H1 (cell line): ENCODE measurements at regions not wholly inside any gene's neighbourhood (a gene's known extent, or its start where the extent isn't known, plus 50 kb on each side); places are given as distances from the start of the nearest gene placed in this dataset.

Experiments
- CTCF ChIA-PET: fragments of 300-600 bp; sonication (Branson Sonifier 250); formaldehyde crosslinking; loops from one replicate; lab custom pipeline; 2021; ENCODE audit not compliant: partially characterized antibody; lab: Charles Lee
- POLR2A ChIA-PET: fragments of 300-600 bp; sonication (Branson Sonifier 250); formaldehyde crosslinking; loops from one replicate; lab custom pipeline; 2021; ENCODE audit warnings: inconsistent platforms; ENCODE audit not compliant: partially characterized antibody; lab: Charles Lee
- DNase-seq, 2 experiments: peaks; one replicate each; pipeline versions ENCODE4 v3.0.0 to v3.0.0-alpha.2; 2010 to 2022; ENCODE audit warnings: low spot score in 2 of 2, low read depth in 1 of 2, mixed read lengths in 1 of 2
- FAIRE-seq: peaks from 2 replicates; lab custom pipeline; 2011; peaks lifted over from hg19 to GRCh38; lab: Jason Lieb, UNC
- H2AFZ ChIP-seq: 2 replicates; pipeline ENCODE4 v1.8.1; 2012; ENCODE audit warnings: low read length, inconsistent platforms
- H2AK5ac ChIP-seq: 2 replicates; pipeline ENCODE4 v1.6.1; 2013; ENCODE audit warnings: low read depth, low read length
- H2BK120ac ChIP-seq: replicated peaks from 2 replicates; pipeline ENCODE3; 2013; ENCODE audit warnings: low read depth, low read length, inconsistent platforms
- H2BK12ac ChIP-seq: 2 replicates; pipeline ENCODE4 v1.6.1; 2013; ENCODE audit warnings: low read depth, low read length
- H2BK15ac ChIP-seq: 2 replicates; pipeline ENCODE4 v1.6.1; 2013; ENCODE audit warnings: low read length
- H2BK20ac ChIP-seq: 2 replicates; pipeline ENCODE4 v1.6.1; 2013; ENCODE audit warnings: low read length
- H2BK5ac ChIP-seq: 2 replicates; pipeline ENCODE4 v1.6.1; 2013; ENCODE audit warnings: low read depth, low read length
- H3K14ac ChIP-seq: 2 replicates; pipeline ENCODE4 v1.6.1; 2013; ENCODE audit warnings: inconsistent platforms; ENCODE audit not compliant: insufficient read length
- H3K18ac ChIP-seq: 2 replicates; pipeline ENCODE4 v1.6.1; 2013; ENCODE audit warnings: low read length; ENCODE audit errors: extremely low read depth
- H3K23ac ChIP-seq: 2 replicates; pipeline ENCODE4 v1.6.1; 2013; ENCODE audit warnings: inconsistent platforms; ENCODE audit not compliant: insufficient read length
- H3K23me2 ChIP-seq: 2 replicates; pipeline ENCODE4 v1.6.1; 2013; ENCODE audit warnings: low read depth, low read length
- H3K27ac ChIP-seq: 2 replicates; pipeline ENCODE4 v1.6.1; 2011; ENCODE audit warnings: low read depth, low read length, inconsistent platforms
- H3K27me3 ChIP-seq, 4 experiments: replicated peaks in 1 of 4; 1 replicate in 1 of 4; 2 replicates in 3 of 4; pipeline versions ENCODE4 v1.6.1 to v1.8.1; 2011 to 2013; ENCODE audit warnings: low read length in 3 of 4, mild to moderate bottlenecking in 3 of 4, inconsistent platforms in 2 of 4, mixed read lengths in 2 of 4, moderate library complexity in 1 of 4; ENCODE audit not compliant: control insufficient read depth in 3 of 4, insufficient read depth in 3 of 4; ENCODE audit errors: extremely low read depth in 1 of 4
- H3K36me3 ChIP-seq, 4 experiments: 2 replicates each; pipeline versions ENCODE4 v1.6.1 to v1.8.1; 2011 to 2013; ENCODE audit warnings: mild to moderate bottlenecking in 4 of 4, low read length in 3 of 4, moderate library complexity in 2 of 4, control low read depth in 1 of 4, inconsistent platforms in 1 of 4; ENCODE audit not compliant: insufficient read depth in 4 of 4, control insufficient read depth in 2 of 4
- H3K4ac ChIP-seq: replicated peaks from 2 replicates; pipeline ENCODE3; 2013; ENCODE audit warnings: low read length, low read depth, mixed read lengths, inconsistent platforms; ENCODE audit not compliant: insufficient read length
- H3K4me1 ChIP-seq, 4 experiments: replicated peaks in 1 of 4; 1 replicate in 1 of 4; 2 replicates in 3 of 4; pipeline versions ENCODE4 v1.6.1 to v1.8.1; 2011 to 2013; ENCODE audit warnings: low read length in 3 of 4, inconsistent platforms in 2 of 4, mixed read lengths in 1 of 4; ENCODE audit not compliant: insufficient read depth in 4 of 4, control insufficient read depth in 3 of 4
- H3K4me2 ChIP-seq, 2 experiments: 2 replicates each; pipeline versions ENCODE4 v1.6.1 to v1.8.1; 2011 to 2013; ENCODE audit warnings: low read depth in 2 of 2, low read length in 2 of 2, control low read depth in 1 of 2, inconsistent platforms in 1 of 2, mild to moderate bottlenecking in 1 of 2; ENCODE audit not compliant: insufficient read depth in 1 of 2
- H3K4me3 ChIP-seq, 4 experiments: fragments of 200-600, 300-600 bp in 1 of 4; sonication (generic), shearing (Covaris generic), sonication (Bioruptor Twin) in 1 of 4; 2 replicates each; pipeline versions ENCODE4 v1.5.1 to v1.8.1; 2011 to 2016; ENCODE audit warnings: low read length in 4 of 4, low read depth in 3 of 4, control low read depth in 2 of 4, inconsistent platforms in 2 of 4, mild to moderate bottlenecking in 2 of 4, mixed read lengths in 1 of 4, moderate library complexity in 1 of 4; ENCODE audit not compliant: insufficient read depth in 2 of 4; ENCODE audit errors: extremely low read depth in 1 of 4
- H3K56ac ChIP-seq: replicated peaks from 2 replicates; pipeline ENCODE3; 2013; ENCODE audit warnings: low read depth, mild to moderate bottlenecking, mixed read lengths, low read length, inconsistent platforms; ENCODE audit not compliant: insufficient read length
- H3K79me1 ChIP-seq: 2 replicates; pipeline ENCODE4 v1.6.1; 2013; ENCODE audit warnings: low read depth, low read length, control low read depth
- H3K79me2 ChIP-seq, 2 experiments: 2 replicates each; pipeline versions ENCODE4 v1.6.1 to v1.8.1; 2012 to 2013; ENCODE audit warnings: low read length in 2 of 2, mild to moderate bottlenecking in 2 of 2, inconsistent platforms in 1 of 2; ENCODE audit not compliant: insufficient read depth in 2 of 2, control insufficient read depth in 1 of 2
- H3K9ac ChIP-seq, 4 experiments: replicated peaks in 1 of 4; 1 replicate in 1 of 4; 2 replicates in 3 of 4; pipeline versions ENCODE4 v1.6.1 to v1.8.1; 2011 to 2013; ENCODE audit warnings: low read depth in 3 of 4, low read length in 3 of 4, control low read depth in 2 of 4, mild to moderate bottlenecking in 2 of 4, moderate library complexity in 2 of 4, inconsistent platforms in 1 of 4; ENCODE audit errors: extremely low read depth in 1 of 4
- H3K9me3 ChIP-seq, 2 experiments: 2 replicates each; pipeline versions ENCODE4 v1.6.1 to v1.8.1; 2012 to 2013; ENCODE audit warnings: mild to moderate bottlenecking in 2 of 2, moderate library complexity in 2 of 2, control low read depth in 1 of 2, inconsistent platforms in 1 of 2, low read depth in 1 of 2, low read length in 1 of 2, mixed read lengths in 1 of 2; ENCODE audit not compliant: insufficient read depth in 2 of 2
- H4K20me1 ChIP-seq, 2 experiments: replicated peaks in 1 of 2; 2 replicates each; pipeline versions ENCODE3 to v1.8.1; 2011 to 2013; ENCODE audit warnings: inconsistent platforms in 2 of 2, low read length in 2 of 2, mild to moderate bottlenecking in 1 of 2; ENCODE audit not compliant: insufficient read depth in 2 of 2, control insufficient read depth in 1 of 2
- H4K5ac ChIP-seq: 2 replicates; pipeline ENCODE4 v1.6.1; 2013; ENCODE audit warnings: low read length, low read depth, mixed read lengths, inconsistent platforms; ENCODE audit not compliant: insufficient read length
- H4K8ac ChIP-seq: 2 replicates; pipeline ENCODE4 v1.8.0; 2013; ENCODE audit warnings: mild to moderate bottlenecking, moderate library complexity, low read length, inconsistent platforms; ENCODE audit not compliant: insufficient read depth; ENCODE audit errors: extremely low read depth
- H4K91ac ChIP-seq: replicated peaks from 2 replicates; pipeline ENCODE3; 2013; ENCODE audit warnings: low read length, mixed read lengths, inconsistent platforms; ENCODE audit not compliant: insufficient read length
- ASH2L ChIP-seq: fragments of 200-600, 300-600 bp; sonication (generic); IDR thresholded peaks from one replicate; pipeline ENCODE4 v1.7.1; 2017; ENCODE audit warnings: low read length
- BCL11A ChIP-seq, 2 experiments: IDR thresholded peaks; one replicate each; pipeline ENCODE4 v1.6.1; 2011; ENCODE audit warnings: low read depth in 2 of 2, low read length in 2 of 2, mild to moderate bottlenecking in 2 of 2
- CEBPB ChIP-seq: IDR thresholded peaks from 2 replicates; pipeline ENCODE4 v1.6.1; 2012; ENCODE audit warnings: low read depth, low read length
- JUND ChIP-seq: IDR thresholded peaks from 2 replicates; pipeline ENCODE4 v1.6.1; 2011; ENCODE audit warnings: mild to moderate bottlenecking, improper control_type of control experiment, low read length
- PHF8 ChIP-seq: fragments of 200-600 bp; sonication (generic); conservative IDR thresholded peaks from 2 replicates; pipeline ENCODE4 v1.7.1; 2012; ENCODE audit warnings: low read depth, mild to moderate bottlenecking, inconsistent platforms, low read length, moderate library complexity
- SP4 ChIP-seq: IDR thresholded peaks from 2 replicates; pipeline ENCODE4 v1.6.1; 2012; ENCODE audit warnings: low read length, inconsistent platforms
- TCF12 ChIP-seq: IDR thresholded peaks from 2 replicates; pipeline ENCODE4 v1.6.1; 2011; ENCODE audit warnings: low read depth, mild to moderate bottlenecking, low read length
- ZNF274 ChIP-seq: IDR thresholded peaks from 2 replicates; pipeline ENCODE4 v1.7.0; 2012; ENCODE audit warnings: low read length, borderline replicate concordance; ENCODE audit errors: extremely low read depth
- WGBS, 2 experiments: shearing (Covaris generic) in 1 of 2; methylation state at CpG; one replicate each; pipeline versions ENCODE4 v1.1.6 to v1.1.7; 2013 to 2015; ENCODE audit warnings: low lambda C conversion rate in 2 of 2, mixed read lengths in 2 of 2, inconsistent platforms in 1 of 2, low coverage in 1 of 2, missing lambda C conversion rate in 1 of 2; ENCODE audit not compliant: insufficient replicate concordance in 2 of 2, insufficient coverage in 1 of 2, insufficient read length in 1 of 2; ENCODE audit errors: extremely low coverage in 1 of 2, missing lambda C conversion rate in 1 of 2; 5-methylcytosine and 5-hydroxymethylcytosine counted together
- TF ChIP-seq, protein P1 (sequence below), 3 experiments: IDR thresholded peaks; 1 replicate in 2 of 3; 2 replicates in 1 of 3; pipeline versions ENCODE4 v1.5.1 to v1.6.1; 2011; ENCODE audit warnings: low read length in 3 of 3, mild to moderate bottlenecking in 3 of 3, inconsistent platforms in 2 of 3, low read depth in 1 of 3, moderate library complexity in 1 of 3; ENCODE audit not compliant: insufficient read depth in 1 of 3; ENCODE audit errors: control extremely low read depth in 1 of 3

DNA sequence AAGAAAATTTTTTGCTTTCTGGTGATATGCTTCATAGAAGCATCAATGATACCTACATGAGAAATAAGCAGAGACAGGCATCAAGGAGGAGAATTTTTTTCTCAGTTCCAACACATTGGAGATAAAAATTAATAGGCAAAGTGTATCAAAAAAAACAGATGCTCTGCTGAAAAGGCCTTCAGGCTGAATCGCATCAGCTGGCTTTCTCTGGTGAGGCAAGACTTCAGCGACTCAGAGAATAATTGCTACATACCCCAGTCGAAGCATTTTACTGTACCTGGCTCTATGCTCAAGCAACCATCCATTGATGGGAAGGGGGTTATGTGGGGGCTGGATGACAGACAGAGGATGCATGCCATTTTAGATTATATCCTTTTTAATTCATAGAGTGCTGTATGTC lies 415.1 kb downstream of the TFAP2A start:
- no peak overlapping the region for H3K14ac ChIP-seq
- no peak overlapping the region for H4K8ac ChIP-seq
- no peaks in the 10 kb centered on the region for H3K79me1 ChIP-seq
- no peak for DNase-seq
- H3K23ac ChIP-seq: no peak overlapping the region
- no peaks in the 10 kb centered on the region for H3K27me3 ChIP-seq
- no peak overlapping the region for H2BK120ac ChIP-seq
- H2AFZ ChIP-seq: no peak overlapping the region
- H3K36me3 ChIP-seq: no peaks in the 10 kb centered on the region
- ChIA-PET CTCF (no interaction called here), POLR2A (no interaction called here)
- no peak overlapping the region for H4K5ac ChIP-seq
- H3K4me3 ChIP-seq: no peak overlapping the region
- H4K91ac ChIP-seq: no peak overlapping the region
- no peaks in the 10 kb centered on the region for H3K9me3 ChIP-seq
- no peak overlapping the region for H2BK12ac ChIP-seq
- H3K79me2 ChIP-seq: no peaks in the 10 kb centered on the region
- no peak overlapping the region for H3K4me2 ChIP-seq
- no peak overlapping the region for H2BK15ac ChIP-seq
- H2AK5ac ChIP-seq: no peak overlapping the region
- H3K23me2 ChIP-seq: no peaks in the 10 kb centered on the region
- no peak overlapping the region for H3K27ac ChIP-seq
- H2BK5ac ChIP-seq: no peak overlapping the region
- H2BK20ac ChIP-seq: no peak overlapping the region
- TF ChIP-seq, protein P1, sequence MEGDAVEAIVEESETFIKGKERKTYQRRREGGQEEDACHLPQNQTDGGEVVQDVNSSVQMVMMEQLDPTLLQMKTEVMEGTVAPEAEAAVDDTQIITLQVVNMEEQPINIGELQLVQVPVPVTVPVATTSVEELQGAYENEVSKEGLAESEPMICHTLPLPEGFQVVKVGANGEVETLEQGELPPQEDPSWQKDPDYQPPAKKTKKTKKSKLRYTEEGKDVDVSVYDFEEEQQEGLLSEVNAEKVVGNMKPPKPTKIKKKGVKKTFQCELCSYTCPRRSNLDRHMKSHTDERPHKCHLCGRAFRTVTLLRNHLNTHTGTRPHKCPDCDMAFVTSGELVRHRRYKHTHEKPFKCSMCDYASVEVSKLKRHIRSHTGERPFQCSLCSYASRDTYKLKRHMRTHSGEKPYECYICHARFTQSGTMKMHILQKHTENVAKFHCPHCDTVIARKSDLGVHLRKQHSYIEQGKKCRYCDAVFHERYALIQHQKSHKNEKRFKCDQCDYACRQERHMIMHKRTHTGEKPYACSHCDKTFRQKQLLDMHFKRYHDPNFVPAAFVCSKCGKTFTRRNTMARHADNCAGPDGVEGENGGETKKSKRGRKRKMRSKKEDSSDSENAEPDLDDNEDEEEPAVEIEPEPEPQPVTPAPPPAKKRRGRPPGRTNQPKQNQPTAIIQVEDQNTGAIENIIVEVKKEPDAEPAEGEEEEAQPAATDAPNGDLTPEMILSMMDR (IDR thresholded peaks at IDR 0.05; ENCODE audit: control extremely low read depth in 1 of 3, insufficient read depth in 1 of 3, low read depth in 1 of 3, low read length in 3 of 3): no peak
- no peak for TF ChIP-seq ASH2L
- TF ChIP-seq TCF12: no peak
- TF ChIP-seq SP4: no peak
- no peak for TF ChIP-seq ZNF274
- TF ChIP-seq JUND: no peak
- TF ChIP-seq CEBPB: no peak
- no peak for TF ChIP-seq BCL11A (IDR thresholded peaks at IDR 0.05; ENCODE audit: low read depth in 2 of 2, low read length in 2 of 2)
- no peak for TF ChIP-seq PHF8
- WGBS, 2 experiments: 87% methylated on average over 3 of the region's 3 CpGs; no CpG with 5 or more reads in 1 of the 2 experiments
- H3K9ac ChIP-seq: no peak overlapping the region
- H3K4me1 ChIP-seq: no peaks in the 10 kb centered on the region
- no peak overlapping the region for H3K56ac ChIP-seq
- no peak overlapping the region for H3K4ac ChIP-seq
- FAIRE-seq: no peak
- no peak overlapping the region for H3K18ac ChIP-seq
- no peaks in the 10 kb centered on the region for H4K20me1 ChIP-seq
